ENCODE measurements at regions not wholly inside any gene's neighbourhood (a gene's known extent, or its start where the extent isn't known, plus 50 kb on each side); places are given as distances from the start of the nearest gene placed in this dataset.

DNA sequence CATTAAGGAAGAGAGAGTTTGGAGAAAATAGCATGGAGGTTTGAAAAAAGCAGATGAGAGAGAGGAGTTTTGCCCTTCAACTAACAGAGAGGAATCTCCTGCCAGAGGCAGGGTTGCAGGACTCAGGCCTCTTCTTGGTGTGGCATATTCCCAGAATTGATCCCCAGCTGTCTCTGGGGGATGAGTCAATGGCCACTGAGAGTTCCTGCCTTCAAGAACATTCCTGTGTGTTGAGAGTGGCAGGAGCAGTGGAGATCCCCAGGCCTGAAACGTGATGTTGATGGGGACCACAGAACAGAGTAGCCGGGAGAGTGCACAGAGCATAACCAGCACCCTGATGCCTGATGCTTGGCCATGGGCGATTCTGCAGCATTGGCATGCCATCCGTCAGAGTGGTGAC lies 348.4 kb upstream of the THBS1 start:
- no peak for TF ChIP-seq TCF4 (CRISPR knock-in tag; IDR thresholded peaks at IDR 0.05; ENCODE audit: borderline replicate concordance)
- no peak for TF ChIP-seq PPARA (CRISPR knock-in tag; IDR thresholded peaks at IDR 0.05; ENCODE audit: borderline replicate concordance)
- TF ChIP-seq, protein P1, sequence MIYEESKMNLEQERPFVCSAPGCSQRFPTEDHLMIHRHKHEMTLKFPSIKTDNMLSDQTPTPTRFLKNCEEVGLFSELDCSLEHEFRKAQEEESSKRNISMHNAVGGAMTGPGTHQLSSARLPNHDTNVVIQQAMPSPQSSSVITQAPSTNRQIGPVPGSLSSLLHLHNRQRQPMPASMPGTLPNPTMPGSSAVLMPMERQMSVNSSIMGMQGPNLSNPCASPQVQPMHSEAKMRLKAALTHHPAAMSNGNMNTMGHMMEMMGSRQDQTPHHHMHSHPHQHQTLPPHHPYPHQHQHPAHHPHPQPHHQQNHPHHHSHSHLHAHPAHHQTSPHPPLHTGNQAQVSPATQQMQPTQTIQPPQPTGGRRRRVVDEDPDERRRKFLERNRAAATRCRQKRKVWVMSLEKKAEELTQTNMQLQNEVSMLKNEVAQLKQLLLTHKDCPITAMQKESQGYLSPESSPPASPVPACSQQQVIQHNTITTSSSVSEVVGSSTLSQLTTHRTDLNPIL (CRISPR knock-in tag; IDR thresholded peaks at IDR 0.05; ENCODE audit: low read depth): no peak
- no peak for TF ChIP-seq ISL1 (CRISPR knock-in tag; IDR thresholded peaks at IDR 0.05)
- no peak for TF ChIP-seq ZC3H10 (CRISPR knock-in tag; IDR thresholded peaks at IDR 0.05)
- TF ChIP-seq ZFP30 (CRISPR knock-in tag; IDR thresholded peaks at IDR 0.05): no peak
- TF ChIP-seq GLIS3 (CRISPR knock-in tag; IDR thresholded peaks at IDR 0.05): no peak
- no peak for TF ChIP-seq TOX (CRISPR knock-in tag; IDR thresholded peaks at IDR 0.05; ENCODE audit: borderline replicate concordance)
- TF ChIP-seq ZNF70 (CRISPR knock-in tag; IDR thresholded peaks at IDR 0.05): no peak
- TF ChIP-seq, protein P2, sequence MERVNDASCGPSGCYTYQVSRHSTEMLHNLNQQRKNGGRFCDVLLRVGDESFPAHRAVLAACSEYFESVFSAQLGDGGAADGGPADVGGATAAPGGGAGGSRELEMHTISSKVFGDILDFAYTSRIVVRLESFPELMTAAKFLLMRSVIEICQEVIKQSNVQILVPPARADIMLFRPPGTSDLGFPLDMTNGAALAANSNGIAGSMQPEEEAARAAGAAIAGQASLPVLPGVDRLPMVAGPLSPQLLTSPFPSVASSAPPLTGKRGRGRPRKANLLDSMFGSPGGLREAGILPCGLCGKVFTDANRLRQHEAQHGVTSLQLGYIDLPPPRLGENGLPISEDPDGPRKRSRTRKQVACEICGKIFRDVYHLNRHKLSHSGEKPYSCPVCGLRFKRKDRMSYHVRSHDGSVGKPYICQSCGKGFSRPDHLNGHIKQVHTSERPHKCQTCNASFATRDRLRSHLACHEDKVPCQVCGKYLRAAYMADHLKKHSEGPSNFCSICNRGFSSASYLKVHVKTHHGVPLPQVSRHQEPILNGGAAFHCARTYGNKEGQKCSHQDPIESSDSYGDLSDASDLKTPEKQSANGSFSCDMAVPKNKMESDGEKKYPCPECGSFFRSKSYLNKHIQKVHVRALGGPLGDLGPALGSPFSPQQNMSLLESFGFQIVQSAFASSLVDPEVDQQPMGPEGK (CRISPR knock-in tag; IDR thresholded peaks at IDR 0.05; ENCODE audit: borderline replicate concordance): no peak
- TF ChIP-seq BACH2 (CRISPR knock-in tag; IDR thresholded peaks at IDR 0.05; ENCODE audit: borderline replicate concordance): no peak
- TF ChIP-seq ARNTL (CRISPR knock-in tag; IDR thresholded peaks at IDR 0.05; ENCODE audit: borderline replicate concordance, low read depth): no peak
- TF ChIP-seq ZFP3 (CRISPR knock-in tag; IDR thresholded peaks at IDR 0.05): no peak
- TF ChIP-seq ESRRG (CRISPR knock-in tag; IDR thresholded peaks at IDR 0.05): no peak
- no peak for TF ChIP-seq CSDC2 (CRISPR knock-in tag; IDR thresholded peaks at IDR 0.05)
- TF ChIP-seq POU6F1 (CRISPR knock-in tag; IDR thresholded peaks at IDR 0.05; ENCODE audit: borderline replicate concordance, low read depth): no peak
- TF ChIP-seq, protein P3, sequence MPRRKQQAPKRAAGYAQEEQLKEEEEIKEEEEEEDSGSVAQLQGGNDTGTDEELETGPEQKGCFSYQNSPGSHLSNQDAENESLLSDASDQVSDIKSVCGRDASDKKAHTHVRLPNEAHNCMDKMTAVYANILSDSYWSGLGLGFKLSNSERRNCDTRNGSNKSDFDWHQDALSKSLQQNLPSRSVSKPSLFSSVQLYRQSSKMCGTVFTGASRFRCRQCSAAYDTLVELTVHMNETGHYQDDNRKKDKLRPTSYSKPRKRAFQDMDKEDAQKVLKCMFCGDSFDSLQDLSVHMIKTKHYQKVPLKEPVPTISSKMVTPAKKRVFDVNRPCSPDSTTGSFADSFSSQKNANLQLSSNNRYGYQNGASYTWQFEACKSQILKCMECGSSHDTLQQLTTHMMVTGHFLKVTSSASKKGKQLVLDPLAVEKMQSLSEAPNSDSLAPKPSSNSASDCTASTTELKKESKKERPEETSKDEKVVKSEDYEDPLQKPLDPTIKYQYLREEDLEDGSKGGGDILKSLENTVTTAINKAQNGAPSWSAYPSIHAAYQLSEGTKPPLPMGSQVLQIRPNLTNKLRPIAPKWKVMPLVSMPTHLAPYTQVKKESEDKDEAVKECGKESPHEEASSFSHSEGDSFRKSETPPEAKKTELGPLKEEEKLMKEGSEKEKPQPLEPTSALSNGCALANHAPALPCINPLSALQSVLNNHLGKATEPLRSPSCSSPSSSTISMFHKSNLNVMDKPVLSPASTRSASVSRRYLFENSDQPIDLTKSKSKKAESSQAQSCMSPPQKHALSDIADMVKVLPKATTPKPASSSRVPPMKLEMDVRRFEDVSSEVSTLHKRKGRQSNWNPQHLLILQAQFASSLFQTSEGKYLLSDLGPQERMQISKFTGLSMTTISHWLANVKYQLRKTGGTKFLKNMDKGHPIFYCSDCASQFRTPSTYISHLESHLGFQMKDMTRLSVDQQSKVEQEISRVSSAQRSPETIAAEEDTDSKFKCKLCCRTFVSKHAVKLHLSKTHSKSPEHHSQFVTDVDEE (CRISPR knock-in tag; IDR thresholded peaks at IDR 0.05): no peak
- ATAC-seq: peak; percentile 58

DNA sequence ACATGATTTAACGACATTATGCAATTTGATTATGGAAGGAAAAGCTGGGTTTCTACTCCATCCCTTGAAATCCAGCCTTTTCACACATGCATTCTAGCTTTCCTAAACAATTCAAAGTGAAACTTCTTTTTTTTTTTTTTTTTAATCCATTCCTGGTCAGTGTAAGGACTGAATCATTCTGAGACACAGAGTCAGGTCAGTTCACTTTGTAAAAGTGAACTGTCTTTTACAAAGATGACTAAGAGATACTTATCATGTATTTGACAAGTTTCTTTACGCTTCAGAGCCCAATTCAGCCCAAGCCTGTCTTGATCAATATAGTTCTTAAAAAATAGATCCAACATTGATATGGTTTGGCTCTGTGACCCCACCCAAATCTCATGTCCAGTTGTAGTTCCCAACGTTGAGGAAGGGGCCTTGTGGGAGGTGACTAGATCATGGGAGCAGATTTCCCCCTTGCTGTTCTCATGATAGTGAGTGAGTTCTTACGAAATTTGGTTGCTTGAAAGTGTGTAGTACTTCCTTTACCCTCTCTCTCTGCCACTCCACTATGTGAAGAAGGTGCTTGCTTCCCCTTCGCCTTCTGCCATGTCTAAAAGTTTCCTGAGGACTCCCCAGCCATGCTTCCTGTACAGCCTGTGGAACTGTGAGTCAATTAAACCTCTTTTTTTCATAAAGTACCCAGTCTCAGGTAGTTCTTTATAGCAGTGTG lies 345.6 kb upstream of the THBS1 start:
- ATAC-seq: peak; percentile 58
- TF ChIP-seq ZFP30 (CRISPR knock-in tag; IDR thresholded peaks at IDR 0.05) (no peak), BACH2 (CRISPR knock-in tag; IDR thresholded peaks at IDR 0.05; ENCODE audit: borderline replicate concordance) (no peak)
- TF ChIP-seq, protein P2 (CRISPR knock-in tag; IDR thresholded peaks at IDR 0.05; ENCODE audit: borderline replicate concordance): no peak

DNA sequence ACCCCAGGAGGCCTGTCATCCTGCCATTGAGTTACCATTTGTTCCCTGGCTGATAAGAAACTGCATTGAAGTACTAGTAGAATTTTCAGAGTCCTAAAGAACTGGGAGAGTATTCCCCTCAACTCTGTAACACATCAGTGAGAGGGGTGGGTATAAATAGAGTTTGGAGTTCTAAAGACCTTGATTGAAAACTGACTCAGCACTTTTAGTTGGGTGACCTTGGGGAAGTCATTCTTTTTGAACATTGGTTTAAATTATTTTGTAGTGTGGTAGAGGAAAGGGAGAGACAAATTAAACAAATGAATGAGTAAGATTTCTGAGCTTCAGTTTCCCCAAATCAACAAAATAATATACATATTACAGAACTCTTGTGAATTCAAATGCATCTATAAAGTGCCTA lies 344.5 kb upstream of the THBS1 start:
- TF ChIP-seq CSRNP3 (CRISPR knock-in tag; IDR thresholded peaks at IDR 0.05): no peak
- no peak for TF ChIP-seq ISL1 (CRISPR knock-in tag; IDR thresholded peaks at IDR 0.05)
- TF ChIP-seq TOX (CRISPR knock-in tag; IDR thresholded peaks at IDR 0.05; ENCODE audit: borderline replicate concordance): no peak
- TF ChIP-seq RARB (CRISPR knock-in tag; IDR thresholded peaks at IDR 0.05): no peak
- ATAC-seq: no peak
